ENCODE measurements at regions not wholly inside any gene's neighbourhood (a gene's known extent, or its start where the extent isn't known, plus 50 kb on each side); places are given as distances from the start of the nearest gene placed in this dataset.

GRCh38 chr3:81029861-81030260 lies 731.6 kb downstream of the GBE1 start:
- no peak for TF ChIP-seq POLR2A (IDR thresholded peaks at IDR 0.05)
- TF ChIP-seq, protein P1, sequence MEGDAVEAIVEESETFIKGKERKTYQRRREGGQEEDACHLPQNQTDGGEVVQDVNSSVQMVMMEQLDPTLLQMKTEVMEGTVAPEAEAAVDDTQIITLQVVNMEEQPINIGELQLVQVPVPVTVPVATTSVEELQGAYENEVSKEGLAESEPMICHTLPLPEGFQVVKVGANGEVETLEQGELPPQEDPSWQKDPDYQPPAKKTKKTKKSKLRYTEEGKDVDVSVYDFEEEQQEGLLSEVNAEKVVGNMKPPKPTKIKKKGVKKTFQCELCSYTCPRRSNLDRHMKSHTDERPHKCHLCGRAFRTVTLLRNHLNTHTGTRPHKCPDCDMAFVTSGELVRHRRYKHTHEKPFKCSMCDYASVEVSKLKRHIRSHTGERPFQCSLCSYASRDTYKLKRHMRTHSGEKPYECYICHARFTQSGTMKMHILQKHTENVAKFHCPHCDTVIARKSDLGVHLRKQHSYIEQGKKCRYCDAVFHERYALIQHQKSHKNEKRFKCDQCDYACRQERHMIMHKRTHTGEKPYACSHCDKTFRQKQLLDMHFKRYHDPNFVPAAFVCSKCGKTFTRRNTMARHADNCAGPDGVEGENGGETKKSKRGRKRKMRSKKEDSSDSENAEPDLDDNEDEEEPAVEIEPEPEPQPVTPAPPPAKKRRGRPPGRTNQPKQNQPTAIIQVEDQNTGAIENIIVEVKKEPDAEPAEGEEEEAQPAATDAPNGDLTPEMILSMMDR (IDR thresholded peaks at IDR 0.05), result no peak
